HG02759 (cell line): ENCODE measurements at regions not wholly inside any gene's neighbourhood (a gene's known extent, or its start where the extent isn't known, plus 50 kb on each side); places are given as distances from the start of the nearest gene placed in this dataset.

ENCODE experiments used
- ATAC-seq: cut with Tn5 transposase; IDR thresholded peaks from one replicate; pipeline ENCODE4 v1.9.1; 2021; ENCODE audit warnings: mild to moderate bottlenecking, moderate library complexity; ENCODE audit not compliant: unreplicated experiment

- ATAC-seq: no peak
Measured at GRCh38 chr17:79214459-79214858, 139.8 kb downstream of the ENGASE start.

DNA sequence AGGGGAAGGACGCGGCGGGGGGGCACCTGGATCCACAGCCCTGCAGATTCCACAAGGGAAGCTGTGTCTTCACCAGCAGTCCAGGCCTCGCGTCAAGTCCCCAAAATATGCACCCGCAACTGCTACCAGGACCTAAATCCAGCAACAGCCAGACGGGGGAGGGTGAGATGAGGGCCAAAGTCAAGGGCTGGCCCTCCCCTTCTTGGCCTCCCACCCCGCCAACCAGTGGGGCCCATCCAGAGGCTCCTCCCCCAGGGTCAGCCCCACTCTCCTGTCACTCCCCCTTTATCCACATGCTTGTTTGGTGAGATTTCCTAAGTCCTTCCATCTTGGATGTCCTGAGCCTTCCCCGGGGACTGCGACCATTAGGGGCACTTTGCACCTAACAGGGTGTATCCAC lies 138.7 kb downstream of the ENGASE start:
- ATAC-seq: no peak

DNA sequence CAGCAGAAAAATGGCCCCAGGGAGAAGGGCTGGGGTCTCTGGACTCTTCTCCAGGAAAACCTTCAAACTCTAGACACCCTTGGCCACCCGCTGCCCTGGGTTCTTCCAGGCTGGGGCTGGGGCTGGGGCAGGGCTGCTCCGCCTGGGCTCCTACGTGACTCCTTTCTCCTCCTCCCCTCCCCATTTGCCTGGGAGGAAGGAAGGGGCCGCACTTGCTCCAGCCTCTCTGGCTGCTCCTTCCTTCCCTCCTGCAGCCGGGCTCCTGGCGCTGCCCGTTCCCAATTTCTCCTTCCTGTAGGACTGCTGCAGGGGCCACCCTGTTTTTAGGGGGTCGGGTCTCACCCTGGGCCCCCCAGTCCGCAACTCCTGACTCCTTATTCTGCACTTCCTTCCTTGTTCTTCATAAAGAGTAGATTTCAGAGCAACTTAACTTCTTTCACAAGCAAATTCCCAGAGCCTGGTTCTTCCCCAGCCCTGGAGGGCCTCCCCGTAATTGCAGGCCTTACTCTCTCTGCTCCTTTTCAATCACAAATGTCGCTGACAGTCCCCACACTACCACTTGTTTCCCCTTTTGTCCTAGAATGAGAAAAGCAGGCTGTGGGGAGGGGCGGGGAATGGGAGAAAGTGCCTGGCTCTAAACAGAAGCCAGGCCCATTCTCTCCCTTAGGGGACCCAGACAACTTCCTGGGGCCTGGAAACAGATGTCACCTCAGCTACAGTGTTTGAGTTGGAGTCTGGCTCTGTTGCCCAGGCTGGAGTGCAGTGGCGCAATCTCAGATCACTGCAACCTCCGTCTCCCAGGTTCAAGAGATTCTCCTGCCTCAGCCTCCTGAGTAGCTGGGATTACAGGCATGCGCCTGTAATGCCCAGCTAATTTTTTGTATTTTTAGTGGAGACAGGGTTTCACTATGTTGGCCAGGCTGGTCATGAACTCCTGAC lies 137.8 kb downstream of the ENGASE start:
- ATAC-seq: no peak

DNA sequence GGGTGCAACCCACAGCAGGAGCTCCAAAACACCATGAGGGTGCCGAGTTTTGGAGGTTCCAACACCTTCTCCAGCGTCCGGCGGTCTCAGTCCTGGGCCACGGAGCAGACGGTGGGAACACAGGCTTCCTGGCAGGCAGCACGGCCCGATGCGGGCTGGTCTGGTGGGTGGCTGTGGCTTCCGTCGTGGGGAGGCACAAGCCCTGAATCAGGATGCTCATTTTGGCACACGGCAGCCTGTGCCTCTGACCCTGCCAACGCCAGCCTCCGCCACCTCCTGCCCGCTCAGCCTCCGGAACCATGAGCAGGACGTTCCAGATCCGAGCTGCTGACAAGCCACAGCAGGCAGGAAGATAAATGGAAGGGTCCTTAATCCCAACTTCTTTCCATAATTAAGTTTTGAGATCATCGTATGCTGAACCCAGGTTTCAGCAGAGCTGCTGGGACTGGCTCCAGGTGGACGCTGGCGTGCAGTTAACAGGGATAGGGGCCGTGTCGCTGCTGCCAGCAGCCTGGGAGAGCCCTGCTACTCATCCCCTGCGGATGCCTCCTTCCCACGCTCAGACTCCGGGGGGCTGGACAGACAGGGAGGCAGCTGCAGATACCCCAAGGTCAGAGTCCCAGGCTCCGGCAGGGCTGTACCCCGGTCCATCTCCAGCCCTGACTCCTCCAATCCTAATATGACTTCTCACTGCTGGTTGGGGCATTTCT lies 136.6 kb downstream of the ENGASE start:
- no peak for ATAC-seq

DNA sequence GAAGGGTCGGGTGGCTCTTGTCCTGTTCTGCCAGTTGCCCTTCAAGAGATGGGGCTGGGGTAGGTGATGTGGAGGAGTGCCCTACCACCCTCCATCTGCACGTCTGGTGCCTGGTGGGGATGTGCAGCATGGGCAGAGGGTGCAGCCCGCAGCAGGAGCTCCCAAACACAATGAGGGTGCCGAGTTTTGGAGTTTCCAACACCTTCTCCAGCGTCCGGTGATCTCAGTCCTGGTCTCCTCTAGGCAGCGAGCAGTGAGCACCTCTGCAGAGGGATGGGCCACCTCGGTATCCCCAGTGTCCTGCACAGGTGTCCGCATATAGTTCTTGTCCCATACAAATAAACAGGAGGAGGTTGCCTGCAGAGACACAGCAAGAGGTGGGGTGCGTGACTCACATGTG lies 136.0 kb downstream of the ENGASE start:
- no peak for ATAC-seq

DNA sequence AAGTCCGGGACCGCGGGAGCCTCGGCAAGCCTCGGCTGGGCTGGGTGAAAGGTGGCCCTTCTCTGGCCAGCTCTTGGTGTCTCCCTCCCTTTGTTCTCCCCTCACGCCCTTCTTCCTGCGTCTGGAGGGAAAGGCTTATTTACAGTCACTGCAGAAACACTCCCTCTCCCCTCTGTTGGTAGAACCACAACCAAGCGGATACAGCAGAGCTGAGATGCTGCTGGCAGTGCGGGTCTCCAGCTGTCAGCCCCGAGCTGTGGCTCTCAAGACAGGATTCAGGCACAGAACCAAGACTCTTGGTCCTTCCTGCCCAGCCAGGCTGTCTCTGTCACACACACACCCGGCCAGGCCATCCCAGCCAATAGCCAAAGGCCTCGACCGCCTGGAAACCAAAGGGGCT lies 133.3 kb downstream of the ENGASE start:
- ATAC-seq: no peak

GRCh38 chr17:79205688-79206205 lies 131.1 kb downstream of the ENGASE start:
- ATAC-seq: no peak

DNA sequence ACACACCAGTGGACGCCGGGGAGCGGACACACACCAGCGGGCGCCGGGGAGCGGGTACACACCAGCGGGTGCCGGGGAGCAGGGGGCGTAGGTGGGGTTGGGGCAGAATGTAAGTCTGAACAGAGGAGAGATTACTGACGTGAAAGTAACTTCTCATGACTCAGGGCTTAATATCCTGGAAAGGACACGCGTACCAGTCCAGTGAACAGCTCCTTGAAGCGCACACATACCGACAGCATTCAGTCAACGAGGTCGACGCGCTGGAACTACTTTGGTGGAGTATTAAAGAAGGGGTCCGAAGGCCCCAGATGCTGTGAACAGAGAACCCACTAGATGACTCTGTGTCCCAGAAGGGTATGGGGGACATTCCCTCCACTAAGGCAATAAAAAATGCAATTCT lies 129.6 kb downstream of the ENGASE start:
- ATAC-seq: no peak

- ATAC-seq: no peak
Measured at GRCh38 chr17:79203657-79204056, 129.0 kb downstream of the ENGASE start.

- no peak for ATAC-seq
Measured at GRCh38 chr17:79203016-79203415, 128.4 kb downstream of the ENGASE start.

DNA sequence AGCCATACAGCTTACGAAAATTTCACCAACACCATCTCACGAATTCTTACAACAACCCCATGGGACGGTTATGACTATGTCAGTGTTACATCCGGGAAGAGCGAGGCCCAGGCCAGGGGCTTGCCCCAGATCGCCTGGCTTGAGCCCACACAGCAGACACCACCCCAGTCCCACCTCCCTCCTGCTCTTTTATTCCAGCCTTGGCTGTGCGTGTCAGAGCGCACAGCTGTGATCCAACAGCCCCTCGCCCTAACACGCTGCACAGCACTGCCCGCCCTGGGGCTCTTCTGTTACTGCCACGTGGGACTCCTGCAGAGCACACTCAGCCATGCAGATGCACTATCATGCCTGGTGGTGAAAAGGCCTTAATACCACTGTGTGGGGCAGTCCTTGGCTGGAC lies 127.9 kb downstream of the ENGASE start:
- no peak for ATAC-seq

DNA sequence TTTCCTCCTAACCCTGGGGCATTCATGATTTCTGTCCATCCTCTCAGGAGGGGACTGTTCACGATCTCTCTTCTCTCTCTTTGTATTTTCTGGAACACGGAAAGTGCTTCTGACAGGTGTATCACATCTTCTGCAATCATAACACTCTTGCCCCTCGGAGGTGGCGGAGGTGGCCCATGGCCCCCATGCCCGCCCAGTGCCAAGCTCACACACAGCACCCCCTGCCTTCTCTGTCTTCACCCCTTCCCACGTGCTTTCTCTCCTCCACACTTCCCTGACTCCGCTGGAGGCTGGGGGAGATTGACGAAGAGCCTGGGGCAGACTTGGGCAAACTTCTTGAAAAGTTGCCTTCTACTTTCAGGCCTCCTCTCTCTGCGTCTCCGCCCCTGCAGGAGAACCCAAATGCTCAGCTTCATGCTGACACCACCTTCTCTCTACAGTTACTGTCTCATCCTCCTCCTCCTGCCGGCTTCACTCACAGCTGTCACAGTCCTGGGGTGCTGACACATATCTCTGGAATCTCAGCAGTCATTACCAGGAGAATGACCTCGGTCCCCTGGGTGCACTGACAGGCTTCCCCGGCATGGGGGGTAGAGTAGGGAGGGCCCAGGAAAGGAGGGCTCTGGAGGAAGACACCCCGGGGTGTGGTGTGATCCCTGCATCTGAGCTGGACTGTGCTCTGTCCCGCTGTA lies 127.1 kb downstream of the ENGASE start:
- ATAC-seq: no peak

- ATAC-seq: no peak
Measured at GRCh38 chr17:79201119-79201518, 126.5 kb downstream of the ENGASE start.

GRCh38 chr17:79196913-79197312 lies 122.3 kb downstream of the ENGASE start:
- ATAC-seq: no peak

DNA sequence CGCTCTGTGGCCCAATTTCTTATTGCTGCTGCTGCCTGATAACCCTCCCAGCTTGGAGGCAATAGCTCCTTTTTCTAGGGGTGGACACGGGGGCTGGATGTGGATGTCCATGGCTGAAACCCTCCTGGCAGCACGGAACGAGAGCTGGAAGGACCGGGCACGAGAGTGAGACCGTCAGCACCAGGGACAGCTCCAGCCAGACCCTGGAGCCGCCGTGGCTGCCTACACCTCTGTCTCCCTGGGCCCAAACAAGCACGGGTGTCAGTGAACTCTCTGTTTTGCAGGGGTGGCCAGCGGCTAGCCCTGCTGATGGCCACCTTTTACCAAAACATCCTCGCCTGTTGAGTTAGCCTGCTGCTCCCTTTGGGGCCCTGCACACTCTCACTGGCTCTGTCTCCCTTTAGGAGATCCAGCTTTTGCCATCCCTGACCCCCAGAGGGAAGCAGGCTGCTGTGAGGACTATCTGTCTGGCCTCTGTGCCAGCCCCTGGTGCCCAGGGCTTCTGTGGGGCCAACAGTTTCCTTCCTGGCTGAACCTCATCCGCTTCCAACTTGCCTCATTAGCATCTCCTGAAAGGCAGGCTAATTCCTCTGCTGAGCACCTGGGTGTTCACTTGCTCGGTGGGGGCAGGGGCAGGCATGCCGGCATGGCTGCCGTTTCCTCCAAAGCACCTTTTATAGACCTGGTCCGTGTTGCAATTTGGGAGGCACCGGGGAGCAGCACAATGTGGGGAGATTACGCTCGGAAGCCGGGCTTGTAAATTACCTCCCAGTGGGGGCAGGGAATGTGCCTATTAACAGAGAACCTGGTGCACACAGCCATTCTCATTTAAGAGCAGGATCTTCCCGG lies 118.1 kb downstream of the ENGASE start:
- ATAC-seq: no peak

DNA sequence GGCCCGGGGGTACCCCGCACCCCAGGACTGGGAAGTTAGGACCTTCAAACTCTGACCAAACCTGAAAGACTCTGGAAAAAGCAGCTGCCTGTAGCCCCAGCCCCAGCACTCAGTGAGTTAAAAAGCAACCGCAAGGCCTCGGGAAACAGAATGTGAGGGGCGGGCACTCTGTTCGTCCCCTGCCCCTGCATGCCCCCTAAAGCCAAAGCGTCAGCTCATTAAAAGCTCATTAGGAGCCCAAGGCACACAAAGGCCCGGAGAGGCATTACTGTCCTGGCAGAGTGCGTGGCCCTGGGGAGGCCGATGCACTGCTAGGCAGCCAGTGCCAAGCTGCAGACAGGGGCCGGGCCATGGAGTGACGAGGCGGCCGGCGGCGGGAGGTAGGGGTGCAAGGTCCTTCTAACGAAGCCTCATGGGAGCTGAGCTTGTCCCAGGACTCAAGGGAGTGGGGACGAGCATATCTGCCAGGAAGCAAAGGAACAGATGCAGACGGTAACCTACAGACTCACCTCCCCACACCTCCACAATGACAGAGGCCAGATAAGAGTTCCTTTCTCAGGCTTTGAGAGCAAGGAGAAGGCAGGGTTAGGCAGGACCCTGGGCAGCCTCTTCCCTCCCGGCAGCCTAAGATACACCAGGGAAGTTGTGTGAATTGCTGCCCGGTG lies 116.8 kb downstream of the ENGASE start:
- ATAC-seq: no peak

DNA sequence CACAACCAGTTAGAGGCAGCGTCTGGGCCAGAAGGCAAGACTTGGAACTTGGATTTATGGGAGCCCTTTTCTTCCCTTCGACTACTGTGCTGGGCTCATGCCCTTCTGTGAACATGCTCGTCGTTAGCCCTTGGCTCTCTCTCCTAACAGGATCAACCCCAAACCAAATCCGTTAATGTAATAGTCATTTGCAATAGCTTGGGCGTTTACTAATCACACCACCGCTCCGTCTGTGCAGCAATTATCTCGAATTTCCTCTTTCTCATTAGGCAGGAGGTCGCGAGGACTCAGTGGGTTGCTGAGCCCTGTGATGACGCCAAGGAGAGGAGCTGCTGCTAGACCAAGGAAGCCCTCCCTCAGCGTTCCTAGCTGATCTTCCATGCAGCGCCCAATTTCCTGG lies 114.7 kb downstream of the ENGASE start:
- ATAC-seq: no peak

DNA sequence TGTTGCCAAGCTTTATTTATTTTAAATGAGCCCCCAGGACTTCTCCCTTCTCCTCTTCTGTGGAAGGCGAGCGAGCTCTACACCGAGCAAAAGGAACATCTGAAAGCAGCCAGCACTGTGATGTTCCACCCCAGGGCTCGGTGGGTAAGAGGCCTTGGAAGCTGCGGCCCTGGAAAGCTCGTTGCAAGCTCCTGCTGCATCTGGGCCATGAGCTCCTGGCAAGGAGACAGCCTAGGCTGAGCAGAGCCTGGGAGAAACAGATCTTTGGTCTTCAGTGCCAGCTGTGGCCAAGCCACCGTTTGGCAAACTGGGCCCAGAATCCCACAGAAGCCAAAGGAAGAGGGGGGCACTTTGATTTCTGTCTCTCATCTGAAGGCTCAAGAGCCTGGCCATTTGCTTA lies 114.1 kb downstream of the ENGASE start:
- ATAC-seq: no peak

GRCh38 chr17:79188048-79188447 lies 113.4 kb downstream of the ENGASE start:
- no peak for ATAC-seq

DNA sequence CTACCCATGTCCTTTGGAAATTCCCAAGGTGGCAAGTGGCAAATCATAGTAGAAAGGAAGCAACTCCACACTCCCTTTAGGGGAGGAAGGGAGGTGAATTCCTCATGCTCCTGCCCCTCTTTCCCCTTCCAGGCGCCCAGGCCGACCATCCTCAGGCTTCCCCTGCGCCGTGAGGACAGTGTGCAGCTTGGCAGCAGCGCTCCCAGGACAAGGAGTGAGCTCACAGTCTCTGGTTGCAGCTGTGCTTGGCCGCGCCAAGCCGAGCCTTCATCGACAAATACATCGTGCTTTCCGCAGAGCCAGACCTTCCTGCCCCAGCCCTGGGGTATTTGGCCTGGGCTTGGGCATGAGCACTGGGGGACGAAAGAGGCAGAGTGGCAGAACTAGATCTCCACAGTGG lies 112.6 kb downstream of the ENGASE start:
- ATAC-seq: no peak
